PC-3 (cell line): ENCODE measurements at regions not wholly inside any gene's neighbourhood (a gene's known extent, or its start where the extent isn't known, plus 50 kb on each side); places are given as distances from the start of the nearest gene placed in this dataset.

Source experiments
- EZH2 ChIP-seq: fragments of 300-600 bp; sonication (generic); IDR thresholded peaks from one replicate; pipeline ENCODE4 v1.6.1; 2017; ENCODE audit warnings: antibody characterized with exemption, mild to moderate bottlenecking, low read length; ENCODE audit not compliant: unreplicated experiment
- TF ChIP-seq, protein P1 (sequence below): fragments of 300-600 bp; sonication (generic); conservative IDR thresholded peaks from 2 replicates; pipeline ENCODE4 v1.5.1; 2017; ENCODE audit warnings: antibody characterized with exemption, low read depth, mild to moderate bottlenecking, low read length

DNA sequence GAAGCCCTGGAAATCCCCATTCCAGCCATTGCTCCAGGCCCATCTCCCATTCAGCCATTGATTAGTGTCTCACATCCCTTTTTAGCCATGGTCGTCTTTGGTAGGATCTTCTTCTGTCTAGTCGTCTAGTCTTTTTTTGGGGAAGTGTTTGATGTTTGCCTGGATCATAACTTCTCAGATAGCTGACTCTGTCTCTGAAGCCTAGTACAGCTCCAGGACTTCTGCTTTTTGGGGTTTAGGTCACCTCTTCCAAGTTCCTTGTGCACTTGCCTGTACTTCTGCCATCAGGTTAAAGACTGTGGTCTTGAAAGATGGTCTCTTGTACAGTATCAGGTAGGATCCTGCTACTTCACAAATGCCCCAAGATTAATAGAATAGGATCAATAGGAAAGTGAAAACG lies 553.5 kb downstream of the PKHD1 start:
- TF ChIP-seq, protein P1, sequence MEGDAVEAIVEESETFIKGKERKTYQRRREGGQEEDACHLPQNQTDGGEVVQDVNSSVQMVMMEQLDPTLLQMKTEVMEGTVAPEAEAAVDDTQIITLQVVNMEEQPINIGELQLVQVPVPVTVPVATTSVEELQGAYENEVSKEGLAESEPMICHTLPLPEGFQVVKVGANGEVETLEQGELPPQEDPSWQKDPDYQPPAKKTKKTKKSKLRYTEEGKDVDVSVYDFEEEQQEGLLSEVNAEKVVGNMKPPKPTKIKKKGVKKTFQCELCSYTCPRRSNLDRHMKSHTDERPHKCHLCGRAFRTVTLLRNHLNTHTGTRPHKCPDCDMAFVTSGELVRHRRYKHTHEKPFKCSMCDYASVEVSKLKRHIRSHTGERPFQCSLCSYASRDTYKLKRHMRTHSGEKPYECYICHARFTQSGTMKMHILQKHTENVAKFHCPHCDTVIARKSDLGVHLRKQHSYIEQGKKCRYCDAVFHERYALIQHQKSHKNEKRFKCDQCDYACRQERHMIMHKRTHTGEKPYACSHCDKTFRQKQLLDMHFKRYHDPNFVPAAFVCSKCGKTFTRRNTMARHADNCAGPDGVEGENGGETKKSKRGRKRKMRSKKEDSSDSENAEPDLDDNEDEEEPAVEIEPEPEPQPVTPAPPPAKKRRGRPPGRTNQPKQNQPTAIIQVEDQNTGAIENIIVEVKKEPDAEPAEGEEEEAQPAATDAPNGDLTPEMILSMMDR: no peak
- no peak for TF ChIP-seq EZH2
